Thymus (tissue), 11 donors: ENCODE measurements at regions not wholly inside any gene's neighbourhood (a gene's known extent, or its start where the extent isn't known, plus 50 kb on each side); places are given as distances from the start of the nearest gene placed in this dataset.
A peak's percentile ranks its signal among the peaks of the same experiment; 100 is the strongest.

Experiments
- DNase-seq, 9 donors: peaks; one replicate each; pipeline ENCODE4 v3.0.0-alpha.2; 2013; ENCODE audit warnings: low spot score in 9 of 9, low read depth in 6 of 9, missing footprints in 1 of 9
- H3K27ac ChIP-seq, 2 donors: one replicate each; pipeline ENCODE4 v1.5.1; 2013; ENCODE audit warnings: control low read depth in 1 of 2, low read depth in 1 of 2, low read length in 1 of 2, mild to moderate bottlenecking in 1 of 2, moderate library complexity in 1 of 2
- H3K27me3 ChIP-seq, 2 donors: one replicate each; pipeline ENCODE4 v1.5.1; 2013; ENCODE audit warnings: low read length in 1 of 2; ENCODE audit not compliant: control insufficient read depth in 2 of 2, insufficient read depth in 1 of 2
- H3K36me3 ChIP-seq, 2 donors: one replicate each; pipeline ENCODE4 v1.5.1; 2013; ENCODE audit warnings: low read length in 1 of 2, mild to moderate bottlenecking in 1 of 2, moderate library complexity in 1 of 2; ENCODE audit not compliant: control insufficient read depth in 2 of 2, insufficient read depth in 2 of 2
- H3K4me1 ChIP-seq, 2 donors: one replicate each; pipeline ENCODE4 v1.5.1; 2013; ENCODE audit warnings: low read length in 2 of 2; ENCODE audit not compliant: control insufficient read depth in 2 of 2, insufficient read depth in 2 of 2
- H3K4me3 ChIP-seq, 2 donors: one replicate each; pipeline ENCODE4 v1.5.1; 2013; ENCODE audit warnings: low read length in 2 of 2, control low read depth in 1 of 2, mild to moderate bottlenecking in 1 of 2
- H3K9me3 ChIP-seq, 2 donors: one replicate each; pipeline ENCODE4 v1.5.1; 2013; ENCODE audit warnings: low read length in 1 of 2, mild to moderate bottlenecking in 1 of 2; ENCODE audit not compliant: control insufficient read depth in 2 of 2, insufficient read depth in 1 of 2
- WGBS: extraction: QIAGEN DNeasy Blood & Tissue Kit; methylation state at CpG from one replicate; pipeline ENCODE4 v1.1.7; 2013; 5-methylcytosine and 5-hydroxymethylcytosine counted together
- donor health status: healthy.

GRCh38 chr2:16438613-16439321 lies 226.9 kb downstream of the CYRIA start:
- no peaks in the 10 kb centered on the region for H3K36me3 ChIP-seq
- WGBS: 19% methylated on average over 8 of the region's 8 CpGs
- no peaks in the 10 kb centered on the region for H3K27me3 ChIP-seq
- H3K4me3 ChIP-seq: no peak overlapping the region
- no peak overlapping the region for H3K27ac ChIP-seq
- H3K4me1 ChIP-seq: no peaks in the 10 kb centered on the region
- H3K9me3 ChIP-seq: peaks cover 0 to 1% of the 10 kb centered on the region in 2 donors
- DNase-seq: no peak

DNA sequence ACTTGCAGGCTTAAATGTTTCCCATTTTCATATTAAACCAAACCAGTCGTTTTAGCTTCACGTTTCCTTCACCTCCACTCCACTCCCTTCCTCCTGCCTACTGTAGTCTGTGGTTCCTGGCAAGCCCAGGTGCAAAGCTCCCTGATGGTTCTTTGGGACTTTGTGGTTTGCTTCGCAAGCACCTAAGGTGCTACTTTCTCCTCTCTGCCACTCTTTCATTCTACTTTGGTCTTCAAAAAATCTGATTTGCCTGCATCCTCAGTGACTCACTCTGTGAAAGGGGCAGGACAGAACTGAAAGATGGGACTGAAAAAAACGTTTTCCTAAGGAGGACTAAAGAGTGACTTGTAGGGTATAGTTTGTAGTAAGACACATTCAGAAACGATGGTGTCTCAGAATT lies 228.4 kb downstream of the CYRIA start:
- Histone ChIP-seq H3K36me3 (no peaks in the 10 kb centered on the region), H3K27me3 (no peaks in the 10 kb centered on the region), H3K9me3 (peaks cover 0 to 1% of the 10 kb centered on the region in 2 donors), H3K27ac (no peak overlapping the region), H3K4me1 (no peaks in the 10 kb centered on the region), H3K4me3 (no peak overlapping the region)
- DNase-seq: peak in 1 of 9 donors; percentile 19
- 9% methylated on average over 5 of the region's 5 CpGs for WGBS

DNA sequence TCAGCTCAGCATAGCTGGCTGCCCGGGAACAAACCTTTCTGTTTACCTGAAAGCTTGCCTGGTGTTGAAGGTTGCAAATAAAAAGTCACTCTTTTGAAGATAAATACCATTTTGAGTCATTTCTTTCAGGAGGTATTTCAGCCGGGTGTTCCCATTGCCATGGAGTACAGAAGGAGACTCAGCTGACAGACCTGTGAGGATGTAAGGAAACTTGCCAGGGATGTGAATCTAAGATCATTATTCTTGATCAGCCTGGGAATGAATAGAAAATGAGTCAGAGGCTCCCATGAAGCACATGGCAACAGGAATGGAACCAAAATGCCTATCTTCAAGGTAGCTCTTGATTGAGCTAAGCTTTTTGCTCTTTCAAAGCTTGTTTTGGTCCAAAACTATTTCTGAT lies 231.2 kb downstream of the CYRIA start:
- no peak overlapping the region for H3K4me3 ChIP-seq
- no peaks in the 10 kb centered on the region for H3K36me3 ChIP-seq
- no peaks in the 10 kb centered on the region for H3K4me1 ChIP-seq
- 60% methylated on average over 2 of the region's 2 CpGs for WGBS
- DNase-seq: no peak
- H3K27me3 ChIP-seq: no peaks in the 10 kb centered on the region
- peaks cover 1 to 2% of the 10 kb centered on the region in 2 donors for H3K9me3 ChIP-seq
- H3K27ac ChIP-seq: no peak overlapping the region

DNA sequence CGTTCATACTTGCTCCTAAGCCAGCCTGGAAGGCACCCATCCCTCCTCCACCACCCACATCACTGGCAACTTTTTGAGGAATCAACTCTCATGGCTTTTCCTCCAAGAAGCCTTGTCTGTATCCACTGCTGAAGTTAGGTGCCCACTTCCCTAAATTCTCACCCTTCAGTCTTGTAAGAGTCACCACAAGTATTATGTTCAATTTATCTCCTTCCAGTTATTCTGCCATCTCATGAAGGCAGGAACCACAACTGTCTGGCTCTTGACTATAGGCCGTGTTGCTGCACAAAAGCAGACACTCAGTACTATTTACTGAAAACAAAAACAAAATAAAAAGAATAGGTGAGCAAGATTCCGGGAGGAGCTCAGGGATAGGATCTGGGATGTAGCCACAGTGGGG lies 234.8 kb downstream of the CYRIA start:
- 81% methylated on average over 3 of the region's 3 CpGs for whole genome bisulfite sequencing
- DNase-seq: no peak
- H3K4me3 ChIP-seq: no peak overlapping the region
- no peaks in the 10 kb centered on the region for H3K36me3 ChIP-seq
- no peaks in the 10 kb centered on the region for H3K4me1 ChIP-seq
- H3K27me3 ChIP-seq: no peaks in the 10 kb centered on the region
- no peak overlapping the region for H3K27ac ChIP-seq
- H3K9me3 ChIP-seq: peaks cover 0 to 3% of the 10 kb centered on the region in 2 donors

- H3K36me3 ChIP-seq: no peaks in the 10 kb centered on the region
- WGBS: 75% methylated on average over 2 of the region's 2 CpGs
- no peaks in the 10 kb centered on the region for H3K4me1 ChIP-seq
- no peak overlapping the region for H3K27ac ChIP-seq
- no peak for DNase-seq
- H3K4me3 ChIP-seq: no peak overlapping the region
- peaks cover 0 to 3% of the 10 kb centered on the region in 2 donors for H3K9me3 ChIP-seq
- no peaks in the 10 kb centered on the region for H3K27me3 ChIP-seq
Measured at GRCh38 chr2:16429431-16430145, 236.0 kb downstream of the CYRIA start.

DNA sequence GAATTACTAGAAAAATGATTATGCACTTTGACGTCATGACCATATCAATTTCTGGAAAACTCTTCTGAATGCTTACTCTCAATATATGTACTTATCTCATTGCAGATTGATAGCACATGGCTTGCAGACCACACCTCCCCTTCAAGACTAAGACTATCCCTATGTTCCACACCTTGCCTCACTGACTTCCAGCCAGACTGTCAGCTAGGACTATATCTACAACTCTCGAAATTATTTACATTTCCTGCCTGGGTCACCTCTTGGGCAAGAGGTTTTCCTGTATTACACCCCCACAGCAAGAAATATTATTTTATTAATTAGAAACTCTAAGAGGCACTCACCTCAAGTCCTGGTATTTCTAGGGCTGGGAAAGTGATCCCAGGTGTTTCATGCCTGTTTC lies 236.6 kb downstream of the CYRIA start:
- Histone ChIP-seq H3K9me3 (peaks cover 0 to 3% of the 10 kb centered on the region in 2 donors), H3K27ac (no peak overlapping the region), H3K4me3 (no peak overlapping the region), H3K36me3 (no peaks in the 10 kb centered on the region), H3K27me3 (no peaks in the 10 kb centered on the region), H3K4me1 (no peaks in the 10 kb centered on the region)
- no peak for DNase-seq
- WGBS: 88% methylated on average over 2 of the region's 2 CpGs

GRCh38 chr2:16425462-16426336 lies 239.9 kb downstream of the CYRIA start:
- DNase-seq: no peak
- WGBS: 77% methylated on average over 6 of the region's 6 CpGs
- Histone ChIP-seq H3K27ac (no peak overlapping the region), H3K9me3 (peaks cover 0 to 3% of the 10 kb centered on the region in 2 donors), H3K4me3 (no peak overlapping the region), H3K4me1 (no peaks in the 10 kb centered on the region), H3K27me3 (no peaks in the 10 kb centered on the region), H3K36me3 (no peaks in the 10 kb centered on the region)

DNA sequence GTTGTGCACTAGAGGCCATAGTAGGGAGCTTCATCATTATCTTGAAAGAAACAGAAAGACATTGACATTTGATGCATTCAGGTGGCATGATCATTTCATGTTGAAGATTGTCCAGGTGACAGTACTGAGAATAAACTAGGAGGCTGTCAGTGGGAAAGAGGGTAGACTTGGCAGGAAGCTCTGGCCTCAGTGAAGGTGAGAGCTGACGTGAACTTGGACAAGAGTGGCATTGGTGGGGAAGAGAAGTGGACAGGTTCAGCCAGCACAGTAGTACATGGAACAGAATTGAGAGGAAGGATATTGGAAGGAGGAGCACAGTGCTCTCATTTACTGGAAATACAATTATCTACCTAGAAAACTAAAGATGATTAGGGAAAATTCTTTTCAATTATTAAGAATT lies 245.2 kb downstream of the CYRIA start:
- H3K27ac ChIP-seq: no peak overlapping the region
- WGBS: 86% methylated on average over 1 of the region's 1 CpG

GRCh38 chr2:16417726-16418125 lies 247.9 kb downstream of the CYRIA start:
- Histone ChIP-seq H3K36me3 (no peaks in the 10 kb centered on the region), H3K9me3 (no peaks in the 10 kb centered on the region), H3K4me3 (no peak overlapping the region), H3K4me1 (no peaks in the 10 kb centered on the region), H3K27ac (no peak overlapping the region), H3K27me3 (no peaks in the 10 kb centered on the region)
- 94% methylated on average over 3 of the region's 3 CpGs for WGBS
- DNase-seq: no peak

More for the DNA sequence above, 245.2 kb downstream of the CYRIA start:
- DNase-seq: no peak
- H3K27me3 ChIP-seq: no peaks in the 10 kb centered on the region
- H3K36me3 ChIP-seq: no peaks in the 10 kb centered on the region
- no peaks in the 10 kb centered on the region for H3K9me3 ChIP-seq
- H3K4me3 ChIP-seq: no peak overlapping the region
- H3K4me1 ChIP-seq: no peaks in the 10 kb centered on the region
